ENCODE measurements at regions not wholly inside any gene's neighbourhood (a gene's known extent, or its start where the extent isn't known, plus 50 kb on each side); places are given as distances from the start of the nearest gene placed in this dataset.

DNA sequence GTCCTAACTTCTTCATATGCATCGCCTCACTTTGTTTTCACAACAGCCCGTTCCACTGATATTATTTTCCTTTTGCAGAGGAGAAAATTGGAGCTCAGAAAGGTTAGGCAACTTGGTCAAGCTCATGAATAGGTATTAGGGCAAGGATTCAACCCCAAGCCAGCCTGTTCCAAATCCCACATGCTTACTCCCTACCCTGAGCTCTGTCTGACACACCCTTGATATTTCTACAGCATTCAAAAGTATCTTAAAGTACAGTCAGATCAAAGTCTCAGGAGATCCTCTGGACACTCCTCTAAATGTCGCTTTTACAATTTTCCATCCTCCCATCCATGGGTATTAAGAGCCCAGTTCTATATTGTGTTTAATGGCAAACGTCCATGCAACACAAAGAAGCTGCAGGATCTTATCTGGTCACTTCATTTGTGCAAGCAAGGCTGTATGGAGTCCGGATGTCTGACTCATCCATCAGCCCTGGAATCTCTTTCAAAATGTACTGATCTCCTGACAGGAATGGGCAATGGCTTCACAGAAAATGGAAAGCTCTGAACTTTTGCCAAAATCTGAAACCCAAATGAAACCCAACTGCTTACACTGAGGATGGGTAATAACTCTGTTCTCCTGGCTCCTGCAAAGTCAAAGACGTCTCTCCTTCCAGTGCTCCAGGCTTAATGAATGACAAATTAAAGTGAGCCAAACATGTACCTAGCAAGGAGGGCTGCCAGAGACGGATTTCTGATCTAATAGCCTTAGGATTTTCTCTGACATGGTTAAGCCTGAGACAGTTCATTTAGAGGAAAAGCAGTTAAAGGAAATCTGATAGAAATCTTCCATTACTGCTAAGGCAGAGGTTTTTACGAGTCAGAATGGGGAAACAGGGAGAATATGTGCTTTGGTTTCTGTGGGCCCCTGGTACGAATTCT lies 230.9 kb upstream of the RORA start:
- no peak for TF ChIP-seq LEF1 (IDR thresholded peaks at IDR 0.05; ENCODE audit: borderline replicate concordance)
- no peak for TF ChIP-seq SP1 (IDR thresholded peaks at IDR 0.05)
- no peak for TF ChIP-seq ZNF384 (IDR thresholded peaks at IDR 0.05)
- no peak for TF ChIP-seq TARDBP (IDR thresholded peaks at IDR 0.05)
- TF ChIP-seq FOXM1 (IDR thresholded peaks at IDR 0.05; ENCODE audit: borderline replicate concordance): no peak
- ChIA-PET CTCF (no interaction called here), POLR2A (no interaction called here)
- DNase-seq (ENCODE audit: extremely low spot score): no peak

DNA sequence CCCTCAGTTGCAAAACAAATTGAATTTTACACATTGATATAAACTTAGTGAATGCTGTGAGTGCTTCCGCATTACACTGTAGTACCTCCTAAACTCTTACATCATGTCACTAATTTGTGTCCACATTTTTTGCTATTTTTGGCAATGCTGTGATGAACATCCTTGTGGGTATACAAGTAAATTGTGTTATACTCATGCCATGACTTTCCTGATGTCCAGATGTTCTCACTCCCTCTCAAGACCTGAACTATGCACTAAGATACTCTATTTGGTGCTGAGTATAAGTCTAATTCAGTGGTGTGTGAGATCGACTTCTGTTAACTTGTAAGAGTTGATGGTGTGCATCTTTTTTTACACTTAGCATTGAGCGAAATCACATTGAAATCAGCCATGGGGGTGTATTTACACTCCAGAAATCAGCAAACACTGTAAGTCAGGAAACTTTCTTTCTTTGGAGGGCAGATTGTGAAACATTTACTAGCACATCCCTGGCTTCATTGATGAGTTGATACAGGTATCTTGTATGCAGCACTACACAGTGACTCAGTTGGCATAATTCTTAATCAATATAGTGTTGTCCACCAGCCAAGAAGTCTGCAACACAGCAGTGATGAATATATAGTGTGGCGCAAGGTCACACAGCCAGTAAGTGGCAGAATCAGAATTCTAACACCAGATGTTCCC lies 228.1 kb upstream of the RORA start:
- no peak for TF ChIP-seq SUZ12 (IDR thresholded peaks at IDR 0.05)
- no peak for TF ChIP-seq FOXK2 (IDR thresholded peaks at IDR 0.05)
- ChIA-PET CTCF (no interaction called here), POLR2A (no interaction called here)
- no peak for DNase-seq (ENCODE audit: extremely low spot score)

DNA sequence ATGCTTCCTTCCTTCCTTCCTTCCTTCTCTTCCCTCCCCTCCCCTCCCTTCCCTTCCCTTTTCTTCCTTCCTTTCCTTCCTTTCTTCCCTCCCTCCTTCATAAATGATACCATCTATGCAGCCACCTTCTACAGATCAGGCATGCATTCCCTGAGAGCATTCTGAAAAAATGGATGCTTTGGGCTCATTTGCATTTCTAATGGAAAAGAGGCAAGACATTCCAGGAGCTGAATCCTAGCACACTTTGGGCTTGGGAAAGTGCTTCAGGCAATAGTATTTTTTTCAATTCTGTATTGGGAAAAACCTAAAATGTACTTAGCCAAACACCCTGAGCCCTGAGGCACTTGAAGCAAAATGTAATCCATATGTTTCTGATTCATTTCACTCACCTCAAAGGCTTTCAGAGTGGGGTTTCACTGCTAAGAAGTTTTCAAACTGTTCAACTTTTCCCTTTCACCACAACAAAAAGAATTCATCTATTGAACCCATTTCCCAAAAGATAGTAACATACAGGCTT lies 220.1 kb upstream of the RORA start:
- ChIA-PET POLR2A (no interaction called here), CTCF (no interaction called here)
- TF ChIP-seq FOXM1 (IDR thresholded peaks at IDR 0.05; ENCODE audit: borderline replicate concordance): no peak
- no peak for DNase-seq (ENCODE audit: extremely low spot score)

DNA sequence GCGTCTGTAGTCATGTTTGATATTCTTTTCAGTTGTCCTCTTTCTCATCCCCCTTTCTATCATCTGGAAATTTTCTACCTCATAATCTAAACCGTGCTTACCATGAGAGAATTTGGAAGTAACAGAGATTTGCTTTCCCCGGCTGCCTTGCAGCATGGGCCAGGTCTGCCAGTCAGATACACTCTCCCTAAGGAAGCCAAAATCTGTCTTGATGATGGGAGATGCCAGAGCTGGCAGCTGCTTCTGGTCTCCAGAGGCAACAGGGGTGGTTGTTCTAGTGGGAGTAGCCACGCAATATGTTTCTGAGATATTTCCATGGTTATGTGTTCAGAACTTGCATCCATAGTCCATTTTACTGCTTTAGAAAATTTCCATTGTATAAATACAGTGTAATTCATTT lies 218.9 kb upstream of the RORA start:
- POLR2A ChIA-PET: no interaction called here
- no peak for TF ChIP-seq LEF1 (IDR thresholded peaks at IDR 0.05; ENCODE audit: borderline replicate concordance)
- TF ChIP-seq, protein P1, sequence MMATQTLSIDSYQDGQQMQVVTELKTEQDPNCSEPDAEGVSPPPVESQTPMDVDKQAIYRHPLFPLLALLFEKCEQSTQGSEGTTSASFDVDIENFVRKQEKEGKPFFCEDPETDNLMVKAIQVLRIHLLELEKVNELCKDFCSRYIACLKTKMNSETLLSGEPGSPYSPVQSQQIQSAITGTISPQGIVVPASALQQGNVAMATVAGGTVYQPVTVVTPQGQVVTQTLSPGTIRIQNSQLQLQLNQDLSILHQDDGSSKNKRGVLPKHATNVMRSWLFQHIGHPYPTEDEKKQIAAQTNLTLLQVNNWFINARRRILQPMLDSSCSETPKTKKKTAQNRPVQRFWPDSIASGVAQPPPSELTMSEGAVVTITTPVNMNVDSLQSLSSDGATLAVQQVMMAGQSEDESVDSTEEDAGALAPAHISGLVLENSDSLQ (IDR thresholded peaks at IDR 0.05): no peak
- no peak for TF ChIP-seq BHLHE40 (IDR thresholded peaks at IDR 0.05; ENCODE audit: borderline replicate concordance)
- no peak for TF ChIP-seq FOXM1 (IDR thresholded peaks at IDR 0.05; ENCODE audit: borderline replicate concordance)
- TF ChIP-seq ELF4 (IDR thresholded peaks at IDR 0.05): no peak
- no peak for TF ChIP-seq CTBP1 (IDR thresholded peaks at IDR 0.05; ENCODE audit: borderline replicate concordance)
- no peak for DNase-seq (ENCODE audit: extremely low spot score)
- CTCF ChIA-PET: no interaction called here

DNA sequence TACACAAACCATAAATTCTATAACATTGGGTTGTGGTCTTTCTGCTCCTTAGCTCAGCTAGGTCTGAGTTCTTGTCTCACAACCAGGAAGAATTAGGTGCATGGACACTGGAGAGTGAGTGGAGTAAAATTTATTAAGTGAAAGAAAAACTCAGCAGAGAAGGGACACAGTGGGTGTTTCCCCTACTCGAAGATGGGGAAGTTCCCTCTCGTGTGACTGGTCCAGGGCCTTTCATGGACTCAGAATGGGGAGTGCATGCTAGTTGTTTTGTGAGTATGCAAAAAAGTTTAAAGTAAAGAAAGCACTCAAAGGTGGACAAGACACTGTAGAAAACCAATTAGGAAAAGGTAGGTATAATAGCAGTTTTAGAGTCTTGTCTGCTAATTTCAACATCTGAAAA lies 215.5 kb upstream of the RORA start:
- POLR2A ChIA-PET: no interaction called here
- TF ChIP-seq SUZ12 (IDR thresholded peaks at IDR 0.05): no peak
- DNase-seq (ENCODE audit: extremely low spot score): no peak
- CTCF ChIA-PET: no interaction called here

DNA sequence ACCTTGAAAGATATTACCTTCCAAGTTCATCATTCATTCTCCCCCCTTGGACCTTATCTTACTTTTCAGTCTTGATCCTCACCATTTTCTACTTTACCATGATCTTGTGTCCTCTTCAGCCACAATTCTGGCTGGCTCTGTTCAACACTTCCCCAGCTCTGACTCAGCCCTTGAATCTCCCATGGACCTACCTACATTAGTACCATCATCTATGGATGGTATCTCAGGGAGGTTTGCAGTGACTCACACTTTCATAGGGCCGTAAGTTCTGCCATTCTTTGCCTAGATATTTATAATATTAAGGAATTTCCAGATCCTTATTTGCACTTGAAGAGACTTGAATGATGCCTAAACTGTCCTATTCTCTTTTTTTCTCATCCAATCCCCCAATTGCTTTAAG lies 213.7 kb upstream of the RORA start:
- CTCF ChIA-PET: no interaction called here
- POLR2A ChIA-PET: no interaction called here
- DNase-seq (ENCODE audit: extremely low spot score): no peak
- TF ChIP-seq ARNT (IDR thresholded peaks at IDR 0.05): no peak
- TF ChIP-seq BHLHE40 (IDR thresholded peaks at IDR 0.05; ENCODE audit: borderline replicate concordance): no peak
- no peak for TF ChIP-seq L3MBTL2 (conservative IDR thresholded peaks at IDR 0.05)
- TF ChIP-seq FOXK2 (IDR thresholded peaks at IDR 0.05): no peak
- TF ChIP-seq HDGF (IDR thresholded peaks at IDR 0.05; ENCODE audit: borderline replicate concordance): no peak
- no peak for TF ChIP-seq SUZ12 (IDR thresholded peaks at IDR 0.05)
- TF ChIP-seq SP1 (IDR thresholded peaks at IDR 0.05): no peak
- no peak for TF ChIP-seq FOXM1 (IDR thresholded peaks at IDR 0.05; ENCODE audit: borderline replicate concordance)

DNA sequence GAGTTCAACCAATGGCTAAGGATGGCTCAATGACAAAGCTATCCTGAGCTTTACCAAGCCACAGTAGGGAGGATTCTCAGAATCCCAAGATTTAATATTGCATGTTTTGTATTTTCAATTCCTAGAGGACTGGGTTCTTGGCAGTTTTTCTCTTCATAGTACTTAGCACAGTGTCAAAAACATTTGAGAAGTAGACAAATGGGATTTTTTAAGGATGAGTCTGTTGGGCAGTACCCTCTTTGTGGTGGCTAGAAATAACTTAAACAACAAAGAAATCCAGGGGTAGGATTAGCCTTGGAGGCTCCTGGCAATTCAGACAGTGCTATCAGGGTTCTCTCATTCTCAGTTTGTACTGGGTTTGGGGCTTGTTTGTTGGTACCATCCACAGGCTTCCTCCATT lies 212.8 kb upstream of the RORA start:
- no peak for TF ChIP-seq ELF4 (IDR thresholded peaks at IDR 0.05)
- no peak for TF ChIP-seq SUZ12 (IDR thresholded peaks at IDR 0.05)
- TF ChIP-seq BHLHE40 (IDR thresholded peaks at IDR 0.05; ENCODE audit: borderline replicate concordance): no peak
- no peak for TF ChIP-seq SP1 (IDR thresholded peaks at IDR 0.05)
- no peak for TF ChIP-seq ARNT (IDR thresholded peaks at IDR 0.05)
- no peak for TF ChIP-seq FOXA1 (IDR thresholded peaks at IDR 0.05)
- TF ChIP-seq TARDBP (IDR thresholded peaks at IDR 0.05): no peak
- TF ChIP-seq NFRKB (IDR thresholded peaks at IDR 0.05): no peak
- no peak for TF ChIP-seq FOXK2 (IDR thresholded peaks at IDR 0.05)
- TF ChIP-seq L3MBTL2 (conservative IDR thresholded peaks at IDR 0.05): no peak
- TF ChIP-seq FOXM1 (IDR thresholded peaks at IDR 0.05; ENCODE audit: borderline replicate concordance): no peak
- no peak for TF ChIP-seq LEF1 (IDR thresholded peaks at IDR 0.05; ENCODE audit: borderline replicate concordance)
- TF ChIP-seq, protein P1 (IDR thresholded peaks at IDR 0.05): no peak
- no peak for TF ChIP-seq CTBP1 (IDR thresholded peaks at IDR 0.05; ENCODE audit: borderline replicate concordance)
- TF ChIP-seq ZNF384 (IDR thresholded peaks at IDR 0.05): no peak
- CTCF ChIA-PET: no interaction called here
- POLR2A ChIA-PET: no interaction called here
- no peak for DNase-seq (ENCODE audit: extremely low spot score)

DNA sequence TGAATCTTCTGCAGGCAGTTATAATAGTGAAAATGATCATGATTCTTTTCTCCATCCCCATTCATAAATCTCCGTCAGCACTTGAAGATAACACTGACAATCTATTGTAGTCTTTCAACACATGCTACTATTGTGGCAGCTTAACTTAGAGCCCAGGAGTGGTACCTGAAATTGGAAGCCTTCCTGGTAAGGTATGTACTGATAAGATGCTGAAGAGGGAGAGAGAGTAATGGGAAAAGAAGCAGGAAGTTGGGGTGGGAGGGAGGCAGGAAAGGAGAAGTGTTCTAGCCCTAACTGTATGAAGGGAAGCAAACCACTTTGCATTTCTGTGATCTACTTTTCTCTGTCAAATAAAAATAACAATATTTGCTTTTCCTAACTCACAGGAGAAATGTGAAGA lies 197.4 kb upstream of the RORA start:
- DNase-seq (ENCODE audit: extremely low spot score): no peak
- CTCF ChIA-PET: no interaction called here
- POLR2A ChIA-PET: no interaction called here
- TF ChIP-seq BHLHE40 (IDR thresholded peaks at IDR 0.05; ENCODE audit: borderline replicate concordance) (no peak), SP1 (IDR thresholded peaks at IDR 0.05) (no peak), TARDBP (IDR thresholded peaks at IDR 0.05) (no peak), L3MBTL2 (conservative IDR thresholded peaks at IDR 0.05) (no peak), LEF1 (IDR thresholded peaks at IDR 0.05; ENCODE audit: borderline replicate concordance) (no peak), FOXA1 (IDR thresholded peaks at IDR 0.05) (no peak), ARNT (IDR thresholded peaks at IDR 0.05) (no peak), FOXM1 (IDR thresholded peaks at IDR 0.05; ENCODE audit: borderline replicate concordance) (no peak), CTBP1 (IDR thresholded peaks at IDR 0.05; ENCODE audit: borderline replicate concordance) (no peak), HDGF (IDR thresholded peaks at IDR 0.05; ENCODE audit: borderline replicate concordance) (no peak), SUZ12 (IDR thresholded peaks at IDR 0.05) (no peak)
- TF ChIP-seq, protein P1 (IDR thresholded peaks at IDR 0.05): no peak

Data from HEK293T (cell line).